GM19240 (cell line): ENCODE measurements at regions not wholly inside any gene's neighbourhood (a gene's known extent, or its start where the extent isn't known, plus 50 kb on each side); places are given as distances from the start of the nearest gene placed in this dataset.
"Not testable (repeated sequence)": the region's sequence is repeated elsewhere in the genome, so short reads cannot be mapped to it uniquely, and the experiment has no call there.

Experiments
- DNase-seq: peaks from one replicate; pipeline ENCODE4 v3.0.0; 2011; ENCODE audit warnings: low spot score; ENCODE audit not compliant: insufficient read length

GRCh38 chr6:19382676-19383075 is 454.5 kb upstream of the ID4 start:
- DNase-seq: no peak

GRCh38 chr6:19391926-19392325 is 445.2 kb upstream of the ID4 start:
- no peak for DNase-seq

- no peak for DNase-seq
Measured at GRCh38 chr6:19394051-19394450, 443.1 kb upstream of the ID4 start.

GRCh38 chr6:19394687-19395086 is 442.5 kb upstream of the ID4 start:
- DNase-seq: no peak

GRCh38 chr6:19395316-19395715 is 441.9 kb upstream of the ID4 start:
- no peak for DNase-seq

DNA sequence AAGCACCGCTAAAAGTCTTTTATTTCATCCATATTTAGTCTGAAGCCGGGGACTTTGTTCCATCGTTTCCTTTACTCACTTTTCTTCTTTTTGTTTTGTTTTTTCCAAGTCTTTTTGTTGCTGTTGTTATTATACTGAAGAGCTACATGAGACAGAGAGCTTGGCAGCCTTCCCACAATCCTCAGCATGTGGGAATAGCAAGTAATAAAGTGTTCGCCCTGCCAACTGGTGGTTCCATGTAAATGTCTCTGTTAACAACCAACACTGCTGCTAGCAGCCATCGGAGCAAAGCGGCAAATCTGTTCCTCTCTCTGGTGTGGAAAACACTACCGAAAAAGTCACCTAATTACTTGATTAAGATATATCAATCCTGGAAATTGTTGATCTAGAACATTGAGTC is 437.8 kb upstream of the ID4 start:
- no peak for DNase-seq

DNA sequence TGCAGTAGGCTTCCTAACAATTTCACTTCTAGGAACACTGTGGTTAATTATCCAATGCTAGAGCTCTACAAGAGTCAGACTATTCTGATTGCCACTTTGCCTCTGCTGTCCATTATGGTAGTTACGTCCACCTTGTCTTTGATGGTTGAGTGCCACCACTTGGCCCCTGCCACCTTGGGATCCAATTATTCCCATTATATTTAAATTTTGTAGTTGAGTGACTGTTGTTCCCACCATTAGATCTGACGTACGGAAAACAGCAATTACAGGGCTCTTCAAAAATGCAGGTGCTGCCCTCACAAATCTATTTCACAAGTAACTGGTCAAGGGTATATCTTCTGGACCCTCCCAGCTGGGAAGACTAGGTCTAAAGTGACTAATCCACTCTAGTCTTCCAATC is 432.3 kb upstream of the ID4 start:
- not testable (repeated sequence) for DNase-seq

DNA sequence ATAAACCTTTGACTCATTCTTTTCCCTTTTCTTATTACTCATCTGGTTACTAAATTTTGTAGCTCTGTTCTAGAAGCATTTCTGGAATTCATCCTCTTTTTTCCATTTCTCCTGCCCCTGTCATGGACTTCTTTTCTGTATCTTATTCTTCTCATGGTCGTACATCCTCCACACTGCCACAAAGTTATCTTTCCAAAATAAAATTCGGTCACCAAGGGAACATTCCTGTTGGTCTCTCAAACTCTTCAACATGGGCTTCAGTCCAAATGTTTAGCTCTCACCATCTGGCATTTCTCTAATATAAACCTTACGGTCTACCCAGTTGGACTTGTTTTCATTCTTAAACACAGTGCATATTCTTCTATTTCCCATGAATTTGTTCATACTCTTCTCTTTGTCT is 428.8 kb upstream of the ID4 start:
- DNase-seq: no peak

- no peak for DNase-seq
Measured at GRCh38 chr6:19410481-19410880, 426.7 kb upstream of the ID4 start.

- no peak for DNase-seq
Measured at GRCh38 chr6:19413323-19413722, 423.8 kb upstream of the ID4 start.

DNA sequence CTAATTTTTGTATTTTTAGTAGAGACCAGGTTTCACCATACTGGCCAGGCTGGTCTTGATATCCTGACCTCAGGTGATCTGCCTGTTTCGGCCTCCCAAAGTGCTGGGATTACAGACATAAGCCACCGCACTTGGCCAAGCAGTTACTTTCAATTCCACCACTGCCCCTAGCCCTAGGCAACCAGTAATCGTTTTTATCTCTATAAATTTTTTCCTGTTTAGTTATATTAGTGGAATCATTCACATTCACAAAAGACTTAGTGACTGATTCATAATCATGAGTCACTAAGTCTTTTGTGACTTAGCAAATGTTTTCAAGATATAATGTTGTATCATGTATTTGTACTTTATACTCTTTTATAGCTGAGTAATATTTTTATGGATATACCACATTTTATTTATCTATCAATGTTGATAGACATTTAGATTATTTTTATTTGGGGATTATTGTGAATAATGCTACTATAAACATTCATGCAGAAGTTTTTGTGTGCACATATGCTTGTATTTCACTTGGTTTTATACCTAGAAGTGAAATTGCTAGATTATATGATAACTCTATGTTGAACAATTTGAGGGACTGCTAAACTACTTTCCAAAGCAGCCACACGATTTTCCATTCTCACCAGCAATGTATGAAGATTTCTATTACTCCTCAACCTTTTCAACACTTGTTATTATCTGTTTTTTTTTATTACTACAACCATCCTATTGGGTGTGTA is 421.4 kb upstream of the ID4 start:
- DNase-seq: no peak

GRCh38 chr6:19416811-19417210 is 420.4 kb upstream of the ID4 start:
- DNase-seq: no peak

- DNase-seq: no peak
Measured at GRCh38 chr6:19417713-19418112, 419.5 kb upstream of the ID4 start.

DNA sequence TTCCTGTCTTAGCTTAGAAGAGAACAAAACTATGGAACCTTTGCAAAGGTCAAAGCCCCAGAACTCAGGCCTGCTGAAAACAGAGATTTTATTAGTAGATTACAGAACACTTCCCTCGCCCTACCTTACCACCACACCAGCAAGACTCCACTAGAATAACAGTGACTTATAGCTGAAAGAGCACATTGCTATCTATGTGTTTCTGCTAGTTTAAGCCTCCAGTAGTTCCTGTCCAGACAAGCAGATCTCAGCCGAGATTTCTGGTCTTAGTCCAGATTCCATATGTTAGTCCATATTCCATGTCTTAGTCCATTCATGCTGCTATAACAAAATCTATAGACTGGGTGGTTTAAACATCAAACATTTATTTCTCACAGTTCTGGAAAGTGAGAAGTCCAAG is 412.3 kb upstream of the ID4 start:
- DNase-seq: no peak

GRCh38 chr6:19427548-19427947 is 409.6 kb upstream of the ID4 start:
- no peak for DNase-seq

GRCh38 chr6:19432966-19433498 is 404.1 kb upstream of the ID4 start:
- no peak for DNase-seq

- no peak for DNase-seq
Measured at GRCh38 chr6:19434065-19434464, 403.1 kb upstream of the ID4 start.

DNA sequence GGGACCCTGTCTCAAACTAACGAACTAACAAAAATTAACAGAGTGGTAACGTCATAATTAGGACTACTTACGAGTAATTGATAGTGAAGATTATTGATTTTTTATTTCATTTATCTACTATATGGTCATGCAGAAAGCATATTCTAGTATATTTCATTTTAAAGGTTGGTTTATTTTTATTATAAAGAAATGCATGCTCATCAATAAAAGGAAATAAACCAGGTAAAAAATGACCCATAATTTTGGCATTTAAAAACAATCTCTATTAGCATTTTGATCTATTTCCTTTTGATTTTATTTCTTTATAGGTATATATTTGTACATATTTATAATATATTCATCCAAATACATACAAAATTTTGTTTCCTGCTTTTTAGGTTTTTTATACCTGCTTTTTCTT is 401.4 kb upstream of the ID4 start:
- no peak for DNase-seq

DNA sequence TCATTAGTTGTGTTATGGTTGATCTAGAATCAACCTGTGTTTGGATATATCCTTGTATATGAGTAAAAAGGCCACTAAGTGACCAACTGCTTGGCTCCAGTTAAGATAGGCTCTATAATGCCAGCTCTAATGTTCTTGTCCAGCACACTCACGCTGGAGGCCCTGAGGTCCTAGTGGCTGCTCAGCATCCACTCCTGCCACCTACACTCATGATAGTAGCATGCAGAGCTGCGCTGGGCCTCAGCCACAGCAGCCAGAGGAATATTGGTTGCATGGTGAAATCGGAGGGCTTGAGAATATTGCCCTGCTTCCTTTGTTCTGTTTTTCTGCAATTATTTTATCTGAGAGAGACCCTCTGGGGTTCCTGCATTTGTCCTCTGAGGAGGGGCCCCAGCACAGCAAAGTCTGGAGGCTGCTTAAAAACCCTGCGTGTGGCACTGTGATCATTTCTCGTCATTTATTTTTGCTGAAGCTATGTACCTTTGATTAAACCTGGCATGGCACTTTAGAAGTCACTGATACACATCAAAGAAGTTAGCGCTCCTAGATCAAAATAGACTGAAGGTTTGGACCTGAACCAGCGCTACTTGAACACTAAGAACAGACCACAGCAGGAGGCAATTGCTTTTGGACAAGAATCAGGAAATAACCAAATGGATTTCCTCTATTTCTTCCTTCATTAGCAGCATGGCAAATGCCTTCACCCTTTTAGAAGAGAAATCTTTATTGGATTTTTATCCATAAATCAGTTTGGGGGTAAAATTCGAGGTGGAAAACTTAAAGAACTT is 398.4 kb upstream of the ID4 start:
- no peak for DNase-seq

- no peak for DNase-seq
Measured at GRCh38 chr6:19440531-19440930, 396.6 kb upstream of the ID4 start.

DNA sequence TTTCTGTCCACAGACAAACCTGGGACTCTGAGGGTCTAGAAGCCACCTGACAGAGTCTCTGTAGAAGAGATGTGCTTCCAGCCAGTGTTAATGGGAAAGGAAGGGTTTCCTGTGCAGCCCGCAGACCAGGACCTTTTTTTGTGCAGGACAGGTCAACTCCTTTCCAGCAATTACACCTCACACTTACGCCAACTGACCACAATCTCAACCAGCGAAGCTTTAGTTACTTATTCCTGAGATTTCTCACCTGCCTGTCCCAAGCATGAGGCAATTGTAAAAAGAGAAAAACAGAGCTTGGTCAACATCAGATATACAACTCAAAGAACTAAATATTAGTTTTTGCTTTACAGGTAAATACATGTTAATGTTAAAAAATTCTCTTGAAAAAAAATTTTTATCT is 393.8 kb upstream of the ID4 start:
- DNase-seq: no peak

DNA sequence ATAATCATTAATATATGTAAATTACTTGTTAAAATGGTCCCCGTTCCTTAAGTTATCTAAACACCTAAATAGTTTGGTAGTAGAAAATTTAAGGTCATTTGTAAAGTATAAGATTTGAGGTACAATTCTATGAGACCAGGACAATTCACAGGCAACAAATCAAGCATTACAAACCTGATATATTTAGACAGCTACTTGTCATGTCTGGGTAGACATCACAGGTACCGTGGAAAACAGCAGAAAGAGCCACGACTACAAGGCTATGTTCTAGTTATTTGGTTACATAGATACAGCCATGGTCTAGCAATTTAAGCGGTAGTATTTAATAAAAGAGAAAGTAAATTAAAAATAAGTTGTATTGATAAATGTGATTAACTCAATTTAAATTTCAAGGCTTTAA is 393.1 kb upstream of the ID4 start:
- DNase-seq: no peak

DNA sequence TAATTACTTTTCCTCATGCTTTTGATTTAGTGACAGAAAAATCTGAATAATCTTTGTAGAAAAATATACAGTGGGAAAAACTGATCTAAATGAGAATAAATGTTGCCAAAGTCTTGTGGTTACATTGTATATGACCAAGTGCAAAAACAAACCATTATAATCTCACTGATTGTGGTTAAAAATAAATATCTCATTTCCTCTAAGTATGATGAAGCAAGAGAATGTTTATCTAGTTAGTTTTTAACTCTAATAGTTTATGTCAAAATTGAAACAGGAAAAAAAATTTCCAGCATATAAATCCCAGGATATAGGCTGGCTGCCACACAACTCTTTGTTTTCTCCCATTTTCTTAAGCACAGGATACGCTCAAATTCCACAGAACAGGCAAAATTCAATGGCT is 392.7 kb upstream of the ID4 start:
- no peak for DNase-seq
